Lower leg skin (tissue), 3 donors: ENCODE measurements at regions not wholly inside any gene's neighbourhood (a gene's known extent, or its start where the extent isn't known, plus 50 kb on each side); places are given as distances from the start of the nearest gene placed in this dataset.
"Not testable (repeated sequence)": the region's sequence is repeated elsewhere in the genome, so short reads cannot be mapped to it uniquely, and the experiment has no call there.

ENCODE experiments used
- CTCF ChIP-seq, 3 donors: fragments of 450-650 bp; IDR thresholded peaks; one replicate each; pipeline ENCODE4 v1.5.1; 2016; ENCODE audit warnings: antibody characterized with exemption in 3 of 3, mild to moderate bottlenecking in 3 of 3, moderate library complexity in 2 of 3
- POLR2A ChIP-seq, 2 donors: fragments of 450-650 bp; IDR thresholded peaks; one replicate each; pipeline ENCODE4 v1.6.1; 2016 to 2017; ENCODE audit warnings: antibody characterized with exemption in 2 of 2, mild to moderate bottlenecking in 1 of 2, moderate library complexity in 1 of 2

GRCh38 chr3:70450220-70450619 lies 137.8 kb upstream of the MDFIC2 start:
- not testable (repeated sequence) for TF ChIP-seq POLR2A, CTCF (IDR thresholded peaks at IDR 0.05)
